HG03135 (cell line): ENCODE measurements at regions not wholly inside any gene's neighbourhood (a gene's known extent, or its start where the extent isn't known, plus 50 kb on each side); places are given as distances from the start of the nearest gene placed in this dataset.
"Not testable (repeated sequence)": the region's sequence is repeated elsewhere in the genome, so short reads cannot be mapped to it uniquely, and the experiment has no call there.

Experiments used
- ATAC-seq: cut with Tn5 transposase; IDR thresholded peaks from one replicate; pipeline ENCODE4 v1.9.1; 2021; ENCODE audit warnings: mild to moderate bottlenecking, moderate library complexity; ENCODE audit not compliant: unreplicated experiment

DNA sequence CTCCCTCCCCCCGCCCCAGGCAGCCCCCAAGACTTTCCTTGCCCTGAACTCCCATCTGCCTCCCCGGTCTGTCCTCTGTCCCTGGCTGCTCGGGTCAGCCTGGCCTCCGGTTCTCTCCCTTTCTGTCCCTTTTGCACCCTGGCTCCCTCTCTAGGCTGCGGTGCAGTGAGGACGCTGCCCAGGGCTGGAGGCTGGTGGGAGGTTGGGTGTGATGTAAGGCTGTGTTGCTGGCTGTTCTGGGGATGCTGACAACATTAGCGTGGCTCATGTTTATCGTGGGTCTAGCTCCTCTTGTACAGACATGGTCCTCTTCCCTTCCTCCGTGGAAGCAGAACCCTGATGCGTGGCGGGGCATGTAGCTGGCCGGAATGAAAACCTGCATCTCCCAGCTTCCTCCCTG lies 357.5 kb downstream of the CNTNAP3B start:
- not testable (repeated sequence) for ATAC-seq

DNA sequence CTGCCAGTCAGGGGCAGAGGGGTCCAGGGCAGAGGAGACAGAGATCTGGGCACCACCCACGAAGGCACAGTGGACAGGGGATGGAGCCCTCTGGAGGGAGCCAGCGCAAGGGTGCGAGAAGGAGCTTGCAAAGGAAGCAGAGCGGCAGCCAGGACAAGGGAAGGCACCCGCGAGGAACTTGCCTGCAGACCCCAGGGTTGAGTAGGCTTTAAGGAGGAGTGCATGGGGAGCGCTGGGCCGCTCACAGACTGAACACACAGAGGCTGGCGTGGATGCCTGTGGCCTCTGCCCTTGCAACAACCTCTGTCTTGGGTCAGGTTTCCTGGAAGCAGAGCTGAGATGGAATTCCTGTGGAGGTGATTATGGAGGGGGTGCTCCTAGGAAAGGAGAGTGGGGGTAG lies 374.4 kb downstream of the CNTNAP3B start:
- ATAC-seq: not testable (repeated sequence)

DNA sequence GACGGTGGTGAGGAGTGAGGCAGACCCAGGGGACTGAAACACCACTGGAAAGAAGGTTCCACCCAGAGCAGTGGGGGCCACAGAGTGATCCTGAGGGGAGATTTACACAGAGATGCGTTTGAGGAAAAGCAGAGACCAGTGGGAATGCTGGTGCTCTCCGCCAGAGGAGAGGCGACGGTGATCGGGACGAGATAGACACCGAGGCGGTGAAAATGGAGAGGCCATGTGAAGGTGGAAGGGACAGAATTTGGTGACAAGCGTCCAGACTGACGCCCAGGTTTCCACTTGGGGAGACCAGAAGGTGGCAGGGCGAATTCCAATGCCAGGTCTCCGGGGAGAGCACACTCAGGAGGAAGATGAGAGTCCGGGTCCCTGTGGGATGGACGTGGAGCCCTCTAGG lies 374.8 kb downstream of the CNTNAP3B start:
- not testable (repeated sequence) for ATAC-seq

DNA sequence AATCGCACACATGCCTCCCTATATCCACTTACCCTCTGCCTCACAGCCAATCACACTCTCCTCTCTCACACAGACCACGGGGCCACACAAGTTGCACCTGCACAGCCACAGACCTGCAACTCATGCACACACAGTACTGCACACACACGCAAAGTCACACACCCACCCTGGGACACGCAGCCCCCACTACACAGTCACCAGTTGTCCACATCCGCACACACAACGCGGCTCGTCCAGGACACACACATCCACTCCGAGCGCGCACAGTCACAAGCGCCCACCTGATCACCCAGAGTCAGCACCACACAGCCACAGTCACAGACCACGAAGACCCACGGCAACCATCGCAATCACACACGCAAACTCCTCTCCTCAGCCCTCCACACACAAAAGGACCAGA lies 387.3 kb downstream of the CNTNAP3B start:
- ATAC-seq: not testable (repeated sequence)

DNA sequence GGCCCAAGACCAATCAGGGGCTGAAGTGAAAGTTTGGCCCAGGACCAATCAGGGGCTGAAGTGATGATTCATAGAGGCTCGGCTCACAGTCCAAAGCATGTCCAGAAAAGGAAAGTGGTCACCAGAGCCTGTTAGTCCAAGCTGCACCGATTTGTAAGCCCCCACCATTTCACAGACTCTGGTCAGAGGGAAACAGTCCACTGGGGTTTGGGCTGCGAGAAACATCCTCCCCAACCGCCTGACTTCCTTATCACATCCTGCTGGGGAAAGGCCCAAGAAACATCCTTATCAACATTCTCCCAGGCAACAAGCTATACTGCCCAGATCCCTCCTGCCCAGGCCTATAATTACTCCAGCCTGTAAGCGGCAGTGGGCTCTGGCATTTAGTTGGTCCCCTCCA lies 388.1 kb downstream of the CNTNAP3B start:
- ATAC-seq: not testable (repeated sequence)

DNA sequence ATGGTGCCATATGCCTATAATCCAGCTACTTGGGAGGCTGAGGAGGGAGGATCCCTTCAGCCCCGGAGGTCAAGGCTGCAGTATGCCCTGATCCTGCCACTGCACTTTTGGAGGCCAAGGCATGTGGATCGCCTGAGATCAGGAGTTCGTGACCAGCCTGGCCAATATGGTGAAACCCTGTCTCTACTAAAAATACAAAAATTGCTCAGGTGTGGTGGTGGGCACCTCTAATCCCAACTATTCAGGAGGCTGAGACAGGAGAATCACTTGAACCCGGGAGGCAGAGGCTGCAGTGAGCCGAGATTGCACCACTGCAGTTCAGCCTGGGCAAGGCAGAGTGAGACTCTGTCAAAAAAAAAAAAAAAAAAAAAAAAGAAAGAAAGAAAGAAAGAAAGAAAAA lies 390.5 kb downstream of the CNTNAP3B start:
- not testable (repeated sequence) for ATAC-seq

DNA sequence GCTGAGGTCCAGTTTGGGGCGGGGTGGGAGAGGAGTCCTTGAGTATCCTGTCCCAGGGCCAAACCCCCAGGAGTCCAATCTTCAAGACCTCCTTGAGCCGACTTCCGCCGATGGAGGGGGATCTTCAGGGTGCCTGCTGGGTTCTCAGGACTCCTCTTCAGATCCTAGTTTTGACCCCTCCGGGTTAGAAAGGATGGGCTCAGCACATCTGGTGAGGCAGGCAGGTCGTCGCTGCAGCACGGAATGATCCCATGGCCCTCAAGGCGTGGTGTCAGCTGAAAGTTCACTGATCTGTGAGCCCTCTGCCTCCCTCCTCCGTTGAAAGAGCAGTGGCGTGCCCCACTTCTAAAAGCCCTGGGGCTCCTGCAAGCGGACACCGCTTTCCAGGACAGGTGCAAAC lies 430.0 kb downstream of the CNTNAP3B start:
- ATAC-seq: not testable (repeated sequence)

DNA sequence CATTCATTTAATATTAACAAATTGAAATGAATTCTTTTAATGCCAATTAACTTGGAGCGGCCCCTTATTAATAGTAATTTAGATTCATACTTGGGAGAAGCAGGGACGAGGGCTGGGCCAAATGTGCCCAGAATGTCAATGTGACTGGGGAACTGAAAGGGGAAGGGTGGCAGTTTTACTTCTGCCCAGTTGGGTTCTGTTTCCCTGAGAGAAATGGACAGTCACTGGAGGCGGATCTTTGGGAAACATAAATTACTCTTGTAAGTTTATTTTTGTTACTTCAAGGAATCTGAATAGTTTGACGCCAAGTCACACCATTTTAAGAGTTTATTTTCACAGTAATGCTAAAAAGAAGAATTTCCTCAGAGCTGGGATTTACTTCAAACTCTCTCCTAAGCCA lies 432.1 kb downstream of the CNTNAP3B start:
- not testable (repeated sequence) for ATAC-seq

DNA sequence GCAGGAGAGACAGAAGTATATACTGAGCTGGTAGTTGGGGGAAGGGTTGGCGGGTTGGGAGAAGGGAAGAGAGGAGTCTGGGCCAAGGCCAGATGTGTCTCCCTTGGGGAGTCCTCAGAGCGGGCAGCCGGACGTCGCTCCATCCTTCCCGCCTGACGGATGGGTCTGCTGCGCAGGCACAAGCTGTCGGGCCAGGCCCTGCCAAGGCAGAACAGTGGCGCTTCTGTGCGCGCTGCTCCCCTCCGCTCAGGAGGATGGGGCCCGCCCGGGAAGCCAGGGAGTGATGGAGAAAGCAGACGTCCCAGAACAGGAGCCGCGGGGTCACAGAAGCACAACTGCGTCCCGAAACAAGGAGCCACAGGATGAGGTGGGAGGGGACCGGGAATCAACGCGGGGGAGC lies 449.9 kb downstream of the CNTNAP3B start:
- not testable (repeated sequence) for ATAC-seq

DNA sequence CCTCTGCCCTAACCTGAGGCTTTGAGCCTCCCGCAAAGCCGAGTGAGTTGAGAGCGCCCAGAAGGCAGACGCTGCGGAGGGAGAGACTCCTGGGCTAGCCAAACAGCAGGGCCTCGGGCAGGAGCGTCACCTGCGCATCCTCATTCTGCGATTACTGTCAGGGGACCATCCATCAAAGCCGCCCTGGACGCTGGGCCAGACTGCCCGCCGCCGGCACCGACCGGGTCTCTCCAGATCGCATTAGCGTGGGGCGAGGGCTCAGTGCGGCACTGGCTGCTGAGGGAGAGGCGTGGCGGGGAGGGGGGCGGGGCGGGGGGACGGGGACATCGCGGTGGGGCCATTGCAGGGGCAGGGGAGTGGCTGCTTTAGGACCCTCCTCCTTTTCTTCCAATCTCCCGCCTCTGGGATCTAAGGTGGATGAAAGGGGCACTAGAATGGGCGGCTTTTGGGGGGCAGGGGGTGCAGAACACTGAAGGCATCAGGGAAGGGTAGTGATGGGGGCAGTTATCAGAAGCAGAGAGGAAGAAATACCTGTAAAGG lies 465.7 kb downstream of the CNTNAP3B start:
- ATAC-seq: not testable (repeated sequence)

DNA sequence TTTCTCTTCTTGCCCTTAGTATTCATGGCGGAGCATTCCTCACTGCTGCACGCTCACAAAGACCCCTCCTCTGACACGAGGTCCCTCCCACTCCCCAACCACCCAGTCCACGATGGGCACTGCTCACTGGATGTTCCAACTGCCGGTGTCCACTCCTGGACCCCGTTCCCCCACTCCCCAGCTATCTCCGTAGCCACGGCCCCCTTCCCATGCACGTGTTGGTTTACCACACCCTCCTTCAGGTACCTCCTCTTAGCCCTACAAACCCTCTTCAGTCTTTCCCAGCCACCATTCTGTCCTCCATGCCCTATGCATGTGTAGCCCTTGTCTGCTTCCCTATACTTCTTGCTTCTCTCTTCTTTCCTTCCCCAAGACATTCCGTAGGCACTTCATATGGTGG lies 469.6 kb upstream of the ZNG1F start:
- ATAC-seq: not testable (repeated sequence)

DNA sequence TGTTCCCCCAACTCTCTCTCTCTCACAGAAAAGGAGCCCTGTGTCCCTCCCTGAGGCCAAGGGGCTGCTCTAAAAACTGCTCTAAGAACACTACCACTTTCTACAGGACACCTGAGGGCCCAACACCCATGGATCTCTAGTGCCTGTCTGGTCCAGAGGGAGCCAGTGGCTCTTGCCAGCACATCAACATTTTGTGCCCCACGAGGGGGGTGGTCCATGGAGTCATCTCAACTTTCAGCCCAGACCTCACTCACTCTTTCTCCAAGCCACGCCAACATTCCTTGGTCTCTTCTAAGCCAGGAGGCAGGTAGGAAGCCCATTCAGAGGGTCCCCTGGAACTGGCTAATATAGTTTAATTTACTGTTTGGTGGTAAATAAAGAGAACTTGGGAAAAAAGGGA lies 469.0 kb upstream of the ZNG1F start:
- ATAC-seq: not testable (repeated sequence)

DNA sequence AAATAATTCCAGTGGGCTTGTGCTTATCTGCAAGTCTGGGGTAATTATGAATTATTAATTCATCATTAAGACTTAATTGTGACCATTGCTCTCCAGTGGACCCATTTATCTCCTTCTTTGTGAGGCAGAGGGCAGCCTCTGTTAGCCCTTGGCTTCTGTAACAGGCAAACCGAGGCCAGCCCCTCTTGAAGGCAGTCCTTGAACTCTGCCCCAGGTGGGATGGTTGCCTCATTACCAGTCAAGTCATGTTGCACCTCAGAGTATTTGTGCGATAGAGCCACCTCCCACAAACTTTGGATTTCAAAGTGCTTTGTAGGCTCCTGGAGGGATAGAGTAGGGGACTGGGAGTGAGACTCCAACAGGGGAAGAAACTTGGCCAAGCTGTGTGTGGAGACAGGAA lies 468.0 kb upstream of the ZNG1F start:
- ATAC-seq: not testable (repeated sequence)

DNA sequence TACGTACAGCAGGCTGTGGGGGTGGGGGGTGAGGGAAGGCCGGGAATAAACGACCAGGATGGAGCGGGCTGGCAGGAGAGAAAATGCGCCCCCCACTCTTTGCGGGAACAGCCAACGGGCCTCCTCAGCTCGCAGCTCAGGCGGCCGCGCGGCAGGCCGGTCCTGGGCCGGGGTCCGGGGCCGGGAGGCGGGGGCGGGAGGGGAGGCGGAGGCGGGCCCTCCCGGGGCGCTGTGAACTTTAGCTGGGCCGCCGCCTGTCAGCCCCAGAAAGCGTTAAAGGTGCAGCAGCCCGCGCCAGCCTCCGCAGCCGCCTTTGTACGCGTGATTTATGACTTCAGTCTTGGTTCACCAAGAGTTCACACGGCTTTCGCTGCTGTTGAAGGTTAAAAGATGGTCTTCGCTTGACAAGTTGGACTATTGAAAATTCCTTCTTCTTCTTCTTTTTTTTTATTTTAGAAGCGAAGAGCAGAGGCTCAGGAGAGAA lies 466.0 kb upstream of the ZNG1F start:
- not testable (repeated sequence) for ATAC-seq

DNA sequence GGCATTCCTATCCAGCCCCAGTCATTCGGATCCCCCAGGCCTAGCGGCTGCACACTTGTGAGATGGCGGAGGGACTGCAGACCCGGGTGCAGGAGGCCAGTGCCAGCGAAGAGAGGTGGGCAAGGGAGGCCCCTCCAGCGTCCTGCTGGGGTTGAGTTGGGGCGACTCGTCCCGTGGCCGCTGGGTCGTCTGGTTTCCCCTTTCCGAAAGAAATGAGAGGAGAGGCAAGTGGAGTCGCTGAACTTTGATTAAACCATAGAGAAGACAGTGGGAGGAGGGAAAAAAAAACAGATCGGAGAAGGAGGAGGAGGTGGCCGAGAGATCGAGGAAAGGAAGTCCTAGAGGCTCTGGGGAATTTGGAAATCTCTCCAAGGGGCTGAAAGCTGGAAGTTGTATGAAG lies 465.2 kb upstream of the ZNG1F start:
- ATAC-seq: not testable (repeated sequence)

DNA sequence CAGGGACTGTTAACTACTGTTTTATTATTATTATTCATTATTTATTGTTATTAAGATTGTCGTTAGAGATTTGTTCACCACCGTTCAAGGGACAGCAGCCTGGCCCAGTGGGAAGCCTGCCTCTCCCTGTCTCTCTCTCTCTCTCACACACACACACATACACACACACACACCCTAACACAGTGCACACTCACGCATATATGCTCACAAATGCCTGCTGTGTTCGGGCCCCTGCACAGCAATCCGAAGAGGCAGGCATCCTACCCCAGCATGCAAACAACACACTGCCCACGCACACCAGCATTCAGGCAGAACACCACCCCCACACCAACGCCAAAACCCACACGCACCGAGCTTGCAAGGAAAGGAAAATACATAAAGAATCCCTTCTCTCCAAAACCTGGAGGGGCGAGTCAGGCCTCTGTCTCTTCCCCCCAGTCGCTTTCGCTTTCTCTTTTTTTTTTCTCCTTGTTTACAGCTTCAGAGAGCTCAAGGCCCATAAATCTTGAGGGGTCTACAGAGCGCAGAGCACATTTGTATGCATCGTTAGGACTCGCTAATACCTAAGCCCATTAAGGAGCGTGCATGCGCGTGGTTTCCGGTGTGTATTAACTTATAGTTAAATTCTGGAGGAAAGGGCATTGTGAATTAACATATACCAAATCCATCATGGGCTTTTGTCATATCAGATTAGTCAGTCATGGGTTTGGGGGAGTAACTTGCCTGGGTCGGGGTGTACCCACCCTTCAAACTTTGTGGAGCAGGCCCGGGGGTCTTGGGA lies 464.6 kb upstream of the ZNG1F start:
- not testable (repeated sequence) for ATAC-seq

DNA sequence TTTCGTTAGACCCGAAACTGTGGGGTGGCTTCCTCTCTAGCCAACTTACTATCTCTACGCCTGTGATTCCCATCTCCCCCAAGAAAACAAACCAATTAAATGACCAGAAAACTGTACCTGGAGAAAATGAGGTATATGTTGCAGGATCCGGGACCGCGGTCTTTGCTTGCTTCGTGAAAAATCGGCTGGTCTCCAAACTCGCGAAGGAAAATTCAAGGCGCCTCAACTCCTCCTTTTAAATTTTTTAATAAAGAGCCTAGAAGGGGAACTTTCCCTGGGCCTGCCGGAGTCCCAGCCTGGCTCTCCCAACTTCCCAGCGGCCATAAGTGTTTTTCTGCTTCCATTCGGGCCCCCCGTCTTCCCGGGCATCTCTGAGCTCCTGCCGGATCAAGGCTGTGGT lies 463.7 kb upstream of the ZNG1F start:
- ATAC-seq: not testable (repeated sequence)

DNA sequence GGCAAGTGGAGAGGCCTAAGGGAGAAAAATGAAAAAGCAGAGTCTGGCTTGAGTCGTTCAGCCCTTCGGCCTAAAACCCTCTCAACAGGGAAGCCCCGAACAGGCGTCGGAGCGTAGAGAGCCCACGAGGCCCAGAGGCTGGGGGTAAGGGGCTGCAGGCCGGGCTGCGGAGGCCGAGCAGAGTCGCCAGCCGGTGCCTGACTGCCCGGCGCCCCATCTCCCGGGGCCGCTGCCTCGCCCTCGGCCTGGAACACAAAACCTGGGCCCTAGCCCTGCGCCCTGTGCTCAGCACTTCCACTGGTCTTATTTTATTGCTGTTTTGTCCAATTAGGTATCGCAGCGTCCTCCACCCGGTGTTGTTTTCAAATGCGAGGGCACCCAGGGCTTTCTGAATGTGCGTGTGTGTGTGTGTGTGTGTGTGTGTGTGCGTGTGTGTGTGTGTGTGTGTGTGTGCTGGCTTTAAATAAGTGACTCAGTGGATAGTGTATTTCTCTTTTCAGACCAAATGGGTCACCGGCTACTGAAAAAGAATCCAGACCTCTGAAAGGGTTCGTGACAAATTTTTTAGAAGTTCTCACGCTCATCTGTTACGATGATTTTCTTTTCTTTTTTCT lies 463.1 kb upstream of the ZNG1F start:
- ATAC-seq: not testable (repeated sequence)

DNA sequence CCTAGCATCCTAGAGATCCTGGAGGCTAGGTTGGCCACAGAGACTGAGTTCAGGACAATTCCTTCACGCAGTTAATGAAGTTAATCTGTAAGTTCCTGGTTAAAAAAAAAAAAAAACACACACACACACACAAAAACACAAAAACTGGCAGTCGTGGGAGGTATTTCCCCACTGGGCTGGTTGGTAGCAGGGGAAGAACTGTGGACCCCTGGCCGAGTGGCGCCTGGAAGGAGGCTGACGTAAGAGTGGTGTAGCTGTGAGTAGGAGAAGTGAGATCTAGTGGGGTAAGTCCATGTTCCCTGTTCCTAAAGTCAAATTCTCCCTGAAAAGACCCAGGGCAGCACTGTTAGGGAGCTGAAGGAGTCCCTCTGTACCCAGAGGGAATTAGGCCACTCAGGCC lies 461.0 kb upstream of the ZNG1F start:
- ATAC-seq: not testable (repeated sequence)

DNA sequence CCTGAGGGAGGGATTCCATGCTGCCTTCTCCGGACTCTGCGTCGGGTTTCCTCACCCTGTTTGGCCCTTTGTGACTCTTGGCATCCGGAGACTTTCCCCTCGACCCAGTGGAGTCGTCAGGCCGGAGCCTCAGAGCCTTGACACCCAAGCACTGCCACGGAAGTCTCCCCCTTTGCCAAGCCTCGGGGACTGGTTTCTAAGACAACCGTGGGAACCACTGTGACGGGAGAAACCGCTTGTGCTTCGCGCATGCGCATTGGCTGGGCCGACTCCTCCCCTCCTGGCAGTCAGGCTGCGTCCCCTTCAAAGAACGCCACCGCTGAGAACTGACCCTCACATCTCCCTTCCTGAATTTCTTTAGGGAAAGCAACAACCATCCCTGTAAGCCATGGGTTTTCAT lies 459.4 kb upstream of the ZNG1F start:
- not testable (repeated sequence) for ATAC-seq

DNA sequence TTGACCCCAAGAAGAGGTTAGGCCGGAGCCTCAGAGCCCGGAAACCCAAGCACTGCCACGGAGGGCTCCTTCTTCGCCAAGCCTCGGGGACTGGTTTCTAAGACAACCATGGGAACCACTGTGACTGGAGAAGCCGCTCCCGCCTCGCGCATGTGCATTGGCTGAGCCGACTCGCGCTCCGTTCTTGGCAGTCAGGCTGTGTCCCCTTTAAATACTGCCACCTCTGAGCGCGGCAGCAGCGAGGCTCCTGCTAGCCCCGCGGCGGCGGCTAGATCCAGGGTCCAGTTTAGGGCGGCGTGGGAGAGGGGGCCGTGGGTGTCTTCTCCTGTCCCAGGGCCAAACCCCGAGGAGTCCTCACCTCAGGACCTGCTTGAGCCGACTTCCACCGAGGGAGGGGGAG lies 457.1 kb upstream of the ZNG1F start:
- not testable (repeated sequence) for ATAC-seq
